IMR-90 (cell line): ENCODE measurements at regions not wholly inside any gene's neighbourhood (a gene's known extent, or its start where the extent isn't known, plus 50 kb on each side); places are given as distances from the start of the nearest gene placed in this dataset.

Experiments
- ATAC-seq: fragments of 200-7000 bp; cut with Tn5 transposase; 2 replicates; pipeline ENCODE4 v1.9.1; 2020; ENCODE audit warnings: low read depth, mild to moderate bottlenecking, moderate library complexity
- BruUV-seq: library from RNA; stranded (reverse); fragments of 400-500 nt; replicated peaks from 2 replicates; lab custom pipeline; 2021; lab: Mats Ljungman, UMichigan
- CTCF ChIA-PET: fragments of 300-600 bp; formaldehyde crosslinking; extraction: SDS; loops from one replicate; lab custom pipeline; 2021; ENCODE audit warnings: antibody characterized with exemption; lab: Yijun Ruan, JAX
- POLR2A ChIA-PET: fragments of 300-600 bp; sonication (Branson Sonifier 250); formaldehyde crosslinking; loops from one replicate; lab custom pipeline; 2022; ENCODE audit warnings: antibody characterized with exemption; ENCODE audit not compliant: unreplicated experiment; lab: Charles Lee
- DNase-seq: peaks from one replicate; pipeline ENCODE4 v3.0.0; 2013
- H2AFZ ChIP-seq: replicated peaks from 2 replicates; pipeline ENCODE3; 2013; ENCODE audit warnings: low read length, mild to moderate bottlenecking; ENCODE audit not compliant: poor library complexity
- H2AK5ac ChIP-seq: 2 replicates; pipeline ENCODE4 v1.6.1; 2013; ENCODE audit warnings: low read depth, low read length, inconsistent platforms
- H2AK9ac ChIP-seq: replicated peaks from 2 replicates; pipeline ENCODE3; 2013; ENCODE audit warnings: mild to moderate bottlenecking, low read depth, low read length, moderate library complexity; ENCODE audit not compliant: poor library complexity
- H2BK120ac ChIP-seq: 2 replicates; pipeline ENCODE4 v1.6.1; 2013; ENCODE audit warnings: low read depth, low read length, inconsistent platforms
- H2BK15ac ChIP-seq: 3 replicates; pipeline ENCODE4 v1.6.1; 2013; ENCODE audit warnings: low read depth, low read length, inconsistent platforms
- H2BK20ac ChIP-seq: 2 replicates; pipeline ENCODE4 v1.6.1; 2013; ENCODE audit warnings: low read depth, mild to moderate bottlenecking, inconsistent platforms, low read length, moderate library complexity
- H2BK5ac ChIP-seq: 2 replicates; pipeline ENCODE4 v1.6.1; 2013; ENCODE audit warnings: mild to moderate bottlenecking, low read depth, low read length, inconsistent platforms; ENCODE audit not compliant: poor library complexity, severe bottlenecking
- H3K14ac ChIP-seq: replicated peaks from 2 replicates; pipeline ENCODE4 v1.6.1; 2013; ENCODE audit warnings: low read depth, low read length, inconsistent platforms
- H3K18ac ChIP-seq: 2 replicates; pipeline ENCODE4 v1.6.1; 2013; ENCODE audit warnings: low read depth, low read length, control low read depth
- H3K23ac ChIP-seq: 2 replicates; pipeline ENCODE4 v1.6.1; 2013; ENCODE audit warnings: low read depth, low read length, inconsistent platforms
- H3K27ac ChIP-seq: 2 replicates; pipeline ENCODE4 v1.5.1; 2013; ENCODE audit warnings: mild to moderate bottlenecking, control low read depth, low read length; ENCODE audit not compliant: insufficient read depth
- H3K27me3 ChIP-seq: 2 replicates; pipeline ENCODE4 v1.6.1; 2013; ENCODE audit warnings: low read length; ENCODE audit not compliant: control insufficient read depth, insufficient read depth
- H3K36me3 ChIP-seq: 2 replicates; pipeline ENCODE4 v1.6.1; 2013; ENCODE audit warnings: low read length, mixed read lengths; ENCODE audit not compliant: control insufficient read depth, insufficient read depth
- H3K4ac ChIP-seq: 2 replicates; pipeline ENCODE4 v1.6.1; 2013; ENCODE audit warnings: low read depth, low read length, inconsistent platforms
- H3K4me1 ChIP-seq: 2 replicates; pipeline ENCODE4 v1.6.1; 2013; ENCODE audit warnings: low read length, mixed read lengths; ENCODE audit not compliant: control insufficient read depth, insufficient read depth
- H3K4me2 ChIP-seq: 2 replicates; pipeline ENCODE4 v1.6.1; 2013; ENCODE audit warnings: low read depth, mild to moderate bottlenecking, control low read depth, low read length, moderate library complexity
- H3K4me3 ChIP-seq: 2 replicates; pipeline ENCODE4 v1.5.1; 2013; ENCODE audit warnings: low read depth, mild to moderate bottlenecking, control low read depth, low read length, moderate library complexity; ENCODE audit not compliant: insufficient read depth
- H3K56ac ChIP-seq: 2 replicates; pipeline ENCODE4 v1.6.1; 2013; ENCODE audit warnings: low read length, inconsistent platforms; ENCODE audit not compliant: insufficient read depth; ENCODE audit errors: extremely low read depth
- H3K79me1 ChIP-seq, 2 experiments: 2 replicates each; pipeline ENCODE4 v1.6.1; 2013; ENCODE audit warnings: low read length in 2 of 2, inconsistent platforms in 1 of 2, low read depth in 1 of 2
- H3K9ac ChIP-seq: 2 replicates; pipeline ENCODE4 v1.6.1; 2013; ENCODE audit warnings: low read depth, low read length, control low read depth
- H3K9me1 ChIP-seq: 2 replicates; pipeline ENCODE4 v1.6.1; 2013; ENCODE audit warnings: low read length, inconsistent platforms; ENCODE audit not compliant: insufficient read depth
- H3K9me3 ChIP-seq: 2 replicates; pipeline ENCODE4 v1.6.1; 2013; ENCODE audit warnings: low read length; ENCODE audit not compliant: control insufficient read depth, insufficient read depth
- H4K20me1 ChIP-seq: 2 replicates; pipeline ENCODE4 v1.6.1; 2013; ENCODE audit warnings: low read length, inconsistent platforms; ENCODE audit not compliant: insufficient read depth
- H4K5ac ChIP-seq: 2 replicates; pipeline ENCODE4 v1.6.1; 2013; ENCODE audit warnings: mild to moderate bottlenecking, low read depth, low read length, control low read depth
- H4K8ac ChIP-seq, 2 experiments: 2 replicates each; pipeline ENCODE4 v1.6.1; 2013; ENCODE audit warnings: low read depth in 2 of 2, low read length in 2 of 2, control low read depth in 1 of 2, inconsistent platforms in 1 of 2
- H4K91ac ChIP-seq: 2 replicates; pipeline ENCODE4 v1.6.1; 2013; ENCODE audit warnings: low read depth, low read length, inconsistent platforms; ENCODE audit not compliant: insufficient read depth
- BHLHE40 ChIP-seq: fragments of 150-350 bp; IDR thresholded peaks from 2 replicates; pipeline ENCODE4 v1.6.1; 2016; ENCODE audit warnings: mild to moderate bottlenecking, low read depth, low read length
- CEBPB ChIP-seq: IDR thresholded peaks from 2 replicates; pipeline ENCODE4 v1.6.1; 2012; ENCODE audit warnings: low read depth, low read length, improper control_type of control experiment
- CHD1 ChIP-seq: IDR thresholded peaks from 2 replicates; pipeline ENCODE4 v1.6.1; 2012; ENCODE audit warnings: low read depth, low read length, improper control_type of control experiment
- CTCF ChIP-seq: conservative IDR thresholded peaks from 2 replicates; pipeline ENCODE4 v1.5.1; 2012; ENCODE audit warnings: mild to moderate bottlenecking, low read depth, low read length, improper control_type of control experiment
- ELK1 ChIP-seq: fragments of 150-350 bp; IDR thresholded peaks from 2 replicates; pipeline ENCODE4 v1.6.1; 2016; ENCODE audit warnings: low read depth, mild to moderate bottlenecking, low read length, moderate library complexity, borderline replicate concordance
- FOS ChIP-seq: fragments of 150-350 bp; IDR thresholded peaks from 2 replicates; pipeline ENCODE4 v1.6.1; 2016; ENCODE audit warnings: low read depth, low read length
- MAFK ChIP-seq: IDR thresholded peaks from 2 replicates; pipeline ENCODE4 v1.6.1; 2012; ENCODE audit warnings: low read depth, low read length, improper control_type of control experiment
- MAZ ChIP-seq: IDR thresholded peaks from 2 replicates; pipeline ENCODE4 v1.6.1; 2012; ENCODE audit warnings: low read depth, mild to moderate bottlenecking, low read length, improper control_type of control experiment, moderate library complexity, borderline replicate concordance
- MXI1 ChIP-seq: IDR thresholded peaks from 2 replicates; pipeline ENCODE4 v1.6.1; 2012; ENCODE audit warnings: low read depth, mild to moderate bottlenecking, low read length, moderate library complexity, borderline replicate concordance
- NFE2L2 ChIP-seq: fragments of 150-350 bp; IDR thresholded peaks from 2 replicates; pipeline ENCODE4 v1.6.1; 2016; ENCODE audit warnings: low read depth, mild to moderate bottlenecking, low read length
- POLR2A ChIP-seq: IDR thresholded peaks from 2 replicates; pipeline ENCODE4 v1.6.1; 2012; ENCODE audit warnings: mild to moderate bottlenecking, low read depth, low read length
- RAD21 ChIP-seq: IDR thresholded peaks from 2 replicates; pipeline ENCODE4 v1.6.1; 2012; ENCODE audit warnings: low read length, improper control_type of control experiment
- RCOR1 ChIP-seq: IDR thresholded peaks from 2 replicates; pipeline ENCODE4 v1.6.1; 2012; ENCODE audit warnings: mild to moderate bottlenecking, low read length, improper control_type of control experiment; ENCODE audit not compliant: insufficient replicate concordance
- RFX5 ChIP-seq: IDR thresholded peaks from 2 replicates; pipeline ENCODE4 v1.8.0; 2012; ENCODE audit warnings: low read depth, mild to moderate bottlenecking, low read length, moderate library complexity
- SMC3 ChIP-seq: fragments of 150-350 bp; IDR thresholded peaks from 2 replicates; pipeline ENCODE4 v1.6.1; 2016; ENCODE audit warnings: low read depth, mild to moderate bottlenecking, antibody characterized with exemption, low read length, moderate library complexity
- USF2 ChIP-seq: fragments of 150-350 bp; IDR thresholded peaks from 2 replicates; pipeline ENCODE4 v1.6.1; 2017; ENCODE audit warnings: mild to moderate bottlenecking, antibody characterized with exemption, low read length, low read depth
- dilution Hi-C: fragments of 300-500 bp; cut with HindIII; formaldehyde crosslinking; loops from one replicate; pipeline ENCODE4 v1.14.3; 2018; ENCODE audit warnings: low sequenced_read_pairs; ENCODE audit not compliant: unreplicated experiment
- in situ Hi-C: fragments of 300-500 bp; cut with MboI; formaldehyde crosslinking; loops from 3 replicates; pipeline ENCODE4 v1.14.3; 2019; ENCODE audit warnings: low sequenced_read_pairs, inconsistent platforms, mixed read lengths
- intact Hi-C: fragments of 100-400 bp; cut with micrococcal nuclease; formaldehyde crosslinking; loops from 2 replicates; pipeline ENCODE4 v1.10.0; 2022

GRCh38 chr13:59609421-59609820 is 554.3 kb downstream of the DIAPH3 start:
- Histone ChIP-seq H4K20me1 (no peaks in the 10 kb centered on the region), H3K27me3 (peaks cover 2% of the 10 kb centered on the region), H3K9me3 (no peaks in the 10 kb centered on the region), H3K18ac (no peak overlapping the region), H3K4me1 (no peaks in the 10 kb centered on the region), H2AK5ac (no peak overlapping the region), H3K36me3 (no peaks in the 10 kb centered on the region), H3K9ac (no peak overlapping the region), H2BK5ac (no peak overlapping the region), H2BK20ac (no peak overlapping the region), H2BK15ac (no peak overlapping the region), H3K56ac (no peak overlapping the region), H2AK9ac (no peak overlapping the region), H4K5ac (no peak overlapping the region), H3K79me1 (no peaks in the 10 kb centered on the region), H3K4me2 (no peak overlapping the region), H3K4me3 (no peak overlapping the region), H4K91ac (no peak overlapping the region), H3K4ac (no peak overlapping the region), H4K8ac (no peak overlapping the region), H3K27ac (no peak overlapping the region), H3K23ac (no peak overlapping the region), H3K14ac (no peak overlapping the region), H2AFZ (no peak overlapping the region), H3K9me1 (no peaks in the 10 kb centered on the region), H2BK120ac (no peak overlapping the region)
- in situ Hi-C loops (no loop called here), dilution Hi-C loops (no loop called here), intact Hi-C loops (no loop called here)
- POLR2A ChIA-PET, result no interaction called here
- ATAC-seq, result no peak
- DNase-seq, result no peak
- BruUV-seq, result no TSS peak
- CTCF ChIA-PET, result no interaction called here
- TF ChIP-seq CEBPB, result no peak
- no peak for TF ChIP-seq CHD1
- no peak for TF ChIP-seq NFE2L2
- TF ChIP-seq MXI1, result no peak
- no peak for TF ChIP-seq ELK1
- TF ChIP-seq MAZ, result no peak
- no peak for TF ChIP-seq SMC3
- no peak for TF ChIP-seq RAD21
- TF ChIP-seq BHLHE40, result no peak
- TF ChIP-seq FOS, result no peak
- no peak for TF ChIP-seq RFX5
- TF ChIP-seq USF2, result no peak
- TF ChIP-seq POLR2A, result no peak
- no peak for TF ChIP-seq RCOR1
- no peak for TF ChIP-seq MAFK
- no peak for TF ChIP-seq CTCF
